Ovary (tissue), 3 donors: ENCODE measurements at regions not wholly inside any gene's neighbourhood (a gene's known extent, or its start where the extent isn't known, plus 50 kb on each side); places are given as distances from the start of the nearest gene placed in this dataset.

Experiments
- CTCF ChIP-seq, 3 donors: fragments of 450-650 bp in 2 of 3; fragments of 200-600 bp in 1 of 3; IDR thresholded peaks; one replicate each; pipeline versions ENCODE4 v1.5.1 to v1.8.0; 2016 to 2022; ENCODE audit warnings: antibody characterized with exemption in 3 of 3, mild to moderate bottlenecking in 1 of 3
- EP300 ChIP-seq: sonication (generic); formaldehyde crosslinking; IDR thresholded peaks from one replicate; pipeline ENCODE4 v1.6.1; 2017; ENCODE audit warnings: antibody characterized with exemption
- POLR2A ChIP-seq: fragments of 450-650 bp; IDR thresholded peaks from one replicate; pipeline ENCODE4 v1.6.1; 2017; ENCODE audit warnings: antibody characterized with exemption, mild to moderate bottlenecking, moderate library complexity
- donor health status: DM: no; HTN: no; CAD: no.

- TF ChIP-seq POLR2A: no peak
- no peak for TF ChIP-seq CTCF (IDR thresholded peaks at IDR 0.05)
- TF ChIP-seq EP300: no peak
Measured at GRCh38 chr1:192497214-192497794, 78.3 kb upstream of the RGS1 start.
